ENCODE measurements at regions not wholly inside any gene's neighbourhood (a gene's known extent, or its start where the extent isn't known, plus 50 kb on each side); places are given as distances from the start of the nearest gene placed in this dataset.

DNA sequence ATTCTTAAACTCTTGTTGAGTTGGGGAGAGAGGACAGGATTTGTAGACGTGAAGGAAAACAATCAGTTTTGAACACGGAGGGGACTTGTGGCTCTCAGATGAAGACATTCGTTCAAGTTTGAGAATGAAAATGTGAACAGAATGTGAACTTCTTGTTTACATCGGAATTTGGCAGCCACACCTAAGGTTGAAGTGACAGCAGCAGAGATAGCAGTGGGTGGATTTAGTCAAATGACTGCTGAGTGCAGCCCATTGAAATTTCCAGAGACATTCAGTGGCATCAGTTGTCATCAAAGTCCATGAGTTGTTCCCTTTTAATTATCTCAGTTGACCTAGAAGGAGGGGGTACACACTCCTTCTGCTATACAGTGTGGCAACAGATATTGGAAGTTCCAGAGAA, 280.0 kb downstream of the SEMA3D start:
- TF ChIP-seq EZH2 (IDR thresholded peaks at IDR 0.05; ENCODE audit: borderline replicate concordance, low read depth, low read length, severe bottlenecking): no peak
- TF ChIP-seq, protein P1, sequence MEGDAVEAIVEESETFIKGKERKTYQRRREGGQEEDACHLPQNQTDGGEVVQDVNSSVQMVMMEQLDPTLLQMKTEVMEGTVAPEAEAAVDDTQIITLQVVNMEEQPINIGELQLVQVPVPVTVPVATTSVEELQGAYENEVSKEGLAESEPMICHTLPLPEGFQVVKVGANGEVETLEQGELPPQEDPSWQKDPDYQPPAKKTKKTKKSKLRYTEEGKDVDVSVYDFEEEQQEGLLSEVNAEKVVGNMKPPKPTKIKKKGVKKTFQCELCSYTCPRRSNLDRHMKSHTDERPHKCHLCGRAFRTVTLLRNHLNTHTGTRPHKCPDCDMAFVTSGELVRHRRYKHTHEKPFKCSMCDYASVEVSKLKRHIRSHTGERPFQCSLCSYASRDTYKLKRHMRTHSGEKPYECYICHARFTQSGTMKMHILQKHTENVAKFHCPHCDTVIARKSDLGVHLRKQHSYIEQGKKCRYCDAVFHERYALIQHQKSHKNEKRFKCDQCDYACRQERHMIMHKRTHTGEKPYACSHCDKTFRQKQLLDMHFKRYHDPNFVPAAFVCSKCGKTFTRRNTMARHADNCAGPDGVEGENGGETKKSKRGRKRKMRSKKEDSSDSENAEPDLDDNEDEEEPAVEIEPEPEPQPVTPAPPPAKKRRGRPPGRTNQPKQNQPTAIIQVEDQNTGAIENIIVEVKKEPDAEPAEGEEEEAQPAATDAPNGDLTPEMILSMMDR (IDR thresholded peaks at IDR 0.05; ENCODE audit: borderline replicate concordance, extremely low read depth, low read length, poor library complexity, severe bottlenecking): no peak

All from DND-41 (cell line).